Keratinocyte (primary cell): ENCODE measurements at regions not wholly inside any gene's neighbourhood (a gene's known extent, or its start where the extent isn't known, plus 50 kb on each side); places are given as distances from the start of the nearest gene placed in this dataset.

ENCODE experiments used
- CTCF ChIP-seq, 3 experiments: IDR thresholded peaks in 1 of 3; conservative IDR thresholded peaks in 1 of 3; optimal IDR thresholded peaks in 1 of 3; 2 replicates in 2 of 3; 3 replicates in 1 of 3; pipeline versions ENCODE3 to v1.5.1; 2011; ENCODE audit warnings: low read length in 3 of 3, mild to moderate bottlenecking in 3 of 3, moderate library complexity in 2 of 3, control low read depth in 1 of 3, inconsistent platforms in 1 of 3; ENCODE audit not compliant: insufficient read depth in 2 of 3; ENCODE audit errors: extremely low read depth in 1 of 3
- EZH2 ChIP-seq: IDR thresholded peaks from one replicate; pipeline ENCODE4 v1.6.1; 2012; ENCODE audit warnings: inconsistent platforms, mild to moderate bottlenecking, low read length, moderate library complexity

DNA sequence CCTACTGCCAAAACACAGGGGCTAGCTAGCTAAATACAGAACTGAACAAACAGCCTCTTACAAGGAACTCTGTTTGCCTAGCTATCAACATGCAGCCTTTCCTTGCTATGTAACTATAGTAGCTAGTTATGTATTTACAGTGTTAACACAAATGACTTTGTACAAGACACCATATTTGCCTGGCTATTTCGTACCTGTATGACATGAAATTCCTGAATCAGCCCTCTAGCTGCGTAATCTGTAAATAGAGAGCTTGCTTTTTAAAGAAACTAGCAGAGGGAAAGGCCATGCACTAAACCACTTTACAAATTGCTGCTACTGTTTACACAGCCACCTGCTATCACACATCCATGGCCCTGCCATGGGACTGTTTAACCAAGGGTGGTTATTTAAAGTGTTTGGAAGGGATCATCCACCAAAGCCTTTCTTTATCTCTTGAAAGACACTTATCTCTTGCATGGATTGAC is 248.7 kb downstream of the TFCP2L1 start:
- no peak for TF ChIP-seq EZH2
- TF ChIP-seq CTCF (optimal IDR thresholded peaks at IDR 0.05 in 1 of 3, IDR thresholded peaks at IDR 0.05 in 1 of 3, conservative IDR thresholded peaks at IDR 0.05 in 1 of 3; ENCODE audit: extremely low read depth in 1 of 3, insufficient read depth in 2 of 3, low read length in 3 of 3) = no peak
